Omental fat pad (tissue), 3 donors: ENCODE measurements at regions not wholly inside any gene's neighbourhood (a gene's known extent, or its start where the extent isn't known, plus 50 kb on each side); places are given as distances from the start of the nearest gene placed in this dataset.

Experiments
- ATAC-seq: fragments of 150-250 bp; one replicate; pipeline ENCODE4 v1.9.1; 2016; ENCODE audit warnings: mild to moderate bottlenecking, moderate library complexity; ENCODE audit not compliant: low FRiP score
- DNase-seq: peaks from one replicate; pipeline ENCODE4 v3.0.0-alpha.2; 2019; ENCODE audit warnings: low spot score
- CTCF ChIP-seq, 3 donors: fragments of 450-650 bp; IDR thresholded peaks; one replicate each; pipeline ENCODE4 v1.5.1; 2016 to 2017; ENCODE audit warnings: antibody characterized with exemption in 3 of 3, mild to moderate bottlenecking in 3 of 3, moderate library complexity in 2 of 3

- ATAC-seq, result no peak
- no peak for TF ChIP-seq CTCF (IDR thresholded peaks at IDR 0.05)
- no peak for DNase-seq
Measured at GRCh38 chr3:59572106-59572505, 522.3 kb upstream of the CFAP20DC start.

GRCh38 chr3:59570806-59571205 lies 521.0 kb upstream of the CFAP20DC start:
- TF ChIP-seq CTCF (IDR thresholded peaks at IDR 0.05), result no peak
- no peak for ATAC-seq

GRCh38 chr3:59567661-59568060 lies 517.8 kb upstream of the CFAP20DC start:
- no peak for DNase-seq
- no peak for ATAC-seq

More at GRCh38 chr3:59570806-59571205, 521.0 kb upstream of the CFAP20DC start:
- no peak for DNase-seq

GRCh38 chr3:59566481-59566975 lies 516.7 kb upstream of the CFAP20DC start:
- TF ChIP-seq CTCF (IDR thresholded peaks at IDR 0.05), result no peak
- no peak for DNase-seq
- no peak for ATAC-seq

More at GRCh38 chr3:59567661-59568060, 517.8 kb upstream of the CFAP20DC start:
- TF ChIP-seq CTCF (IDR thresholded peaks at IDR 0.05), result no peak

GRCh38 chr3:59565125-59565524 lies 515.3 kb upstream of the CFAP20DC start:
- TF ChIP-seq CTCF (IDR thresholded peaks at IDR 0.05), result no peak
- DNase-seq, result no peak
- no peak for ATAC-seq

- DNase-seq, result no peak
- TF ChIP-seq CTCF (IDR thresholded peaks at IDR 0.05), result no peak
- ATAC-seq, result no peak
Measured at GRCh38 chr3:59563966-59564365, 514.1 kb upstream of the CFAP20DC start.

GRCh38 chr3:59563072-59563605 lies 513.3 kb upstream of the CFAP20DC start:
- no peak for DNase-seq
- TF ChIP-seq CTCF (IDR thresholded peaks at IDR 0.05), result no peak
- no peak for ATAC-seq
